ENCODE measurements at regions not wholly inside any gene's neighbourhood (a gene's known extent, or its start where the extent isn't known, plus 50 kb on each side); places are given as distances from the start of the nearest gene placed in this dataset.
"Not testable (repeated sequence)": the region's sequence is repeated elsewhere in the genome, so short reads cannot be mapped to it uniquely, and the experiment has no call there.

- DNase-seq: no peak
- TF ChIP-seq GATA1 (IDR thresholded peaks at IDR 0.05; ENCODE audit: low read depth, low read length) (no peak), POLR2A (IDR thresholded peaks at IDR 0.05; ENCODE audit: low read length) (no peak)
These were observed 163.2 kb downstream of the RPL10L start for GRCh38 chr14:46488374-46488773.

GRCh38 chr14:46487582-46488350, 163.8 kb downstream of the RPL10L start:
- TF ChIP-seq POLR2A (IDR thresholded peaks at IDR 0.05; ENCODE audit: low read length) (no peak), GATA1 (IDR thresholded peaks at IDR 0.05; ENCODE audit: low read depth, low read length) (no peak)
- no peak for DNase-seq

- TF ChIP-seq POLR2A (IDR thresholded peaks at IDR 0.05; ENCODE audit: low read length): no peak
- no peak for TF ChIP-seq GATA1 (IDR thresholded peaks at IDR 0.05; ENCODE audit: low read depth, low read length)
- DNase-seq: no peak
These were observed 169.4 kb downstream of the RPL10L start for GRCh38 chr14:46482200-46482599.

- TF ChIP-seq POLR2A (IDR thresholded peaks at IDR 0.05; ENCODE audit: low read length): no peak
- TF ChIP-seq GATA1 (IDR thresholded peaks at IDR 0.05; ENCODE audit: low read depth, low read length): no peak
- DNase-seq: peak; percentile 31 to 77
These were observed 170.8 kb downstream of the RPL10L start for GRCh38 chr14:46480817-46481216.

- TF ChIP-seq POLR2A (IDR thresholded peaks at IDR 0.05; ENCODE audit: low read length) (no peak), GATA1 (IDR thresholded peaks at IDR 0.05; ENCODE audit: low read depth, low read length) (no peak)
- DNase-seq: no peak
These were observed 179.3 kb downstream of the RPL10L start for GRCh38 chr14:46472261-46472660.

- TF ChIP-seq GATA1 (IDR thresholded peaks at IDR 0.05; ENCODE audit: low read depth, low read length) (no peak), POLR2A (IDR thresholded peaks at IDR 0.05; ENCODE audit: low read length) (no peak)
- DNase-seq: no peak
These were observed 187.2 kb downstream of the RPL10L start for GRCh38 chr14:46464341-46464740.

- TF ChIP-seq POLR2A (IDR thresholded peaks at IDR 0.05; ENCODE audit: low read length): no peak
- TF ChIP-seq GATA1 (IDR thresholded peaks at IDR 0.05; ENCODE audit: low read depth, low read length): no peak
- peak; percentile 1 for DNase-seq
These were observed 199.8 kb downstream of the RPL10L start for GRCh38 chr14:46451800-46452199.

GRCh38 chr14:46444666-46445065, 206.9 kb downstream of the RPL10L start:
- TF ChIP-seq GATA1 (IDR thresholded peaks at IDR 0.05; ENCODE audit: low read depth, low read length) (no peak), POLR2A (IDR thresholded peaks at IDR 0.05; ENCODE audit: low read length) (no peak)
- DNase-seq: no peak

- TF ChIP-seq POLR2A (IDR thresholded peaks at IDR 0.05; ENCODE audit: low read length) (no peak), GATA1 (IDR thresholded peaks at IDR 0.05; ENCODE audit: low read depth, low read length) (no peak)
- no peak for DNase-seq
These were observed 218.2 kb downstream of the RPL10L start for GRCh38 chr14:46433381-46433780.

- TF ChIP-seq GATA1 (IDR thresholded peaks at IDR 0.05; ENCODE audit: low read depth, low read length): no peak
- no peak for TF ChIP-seq POLR2A (IDR thresholded peaks at IDR 0.05; ENCODE audit: low read length)
- no peak for DNase-seq
These were observed 219.1 kb downstream of the RPL10L start for GRCh38 chr14:46432516-46432915.

GRCh38 chr14:46417066-46417465, 234.5 kb downstream of the RPL10L start:
- TF ChIP-seq POLR2A (IDR thresholded peaks at IDR 0.05; ENCODE audit: low read length): no peak
- TF ChIP-seq GATA1 (IDR thresholded peaks at IDR 0.05; ENCODE audit: low read depth, low read length): no peak
- DNase-seq: no peak

- DNase-seq: no peak
- TF ChIP-seq GATA1 (IDR thresholded peaks at IDR 0.05; ENCODE audit: low read depth, low read length) (no peak), POLR2A (IDR thresholded peaks at IDR 0.05; ENCODE audit: low read length) (no peak)
These were observed 246.4 kb downstream of the RPL10L start for GRCh38 chr14:46404865-46405811.

- not testable (repeated sequence) for DNase-seq
These were observed 249.4 kb downstream of the RPL10L start for GRCh38 chr14:46402001-46402690.

- no peak for DNase-seq
- TF ChIP-seq GATA1 (IDR thresholded peaks at IDR 0.05; ENCODE audit: low read depth, low read length): no peak
- no peak for TF ChIP-seq POLR2A (IDR thresholded peaks at IDR 0.05; ENCODE audit: low read length)
These were observed 250.5 kb downstream of the RPL10L start for GRCh38 chr14:46401066-46401465.

Measured in erythroblast (primary cell).